ENCODE measurements at regions not wholly inside any gene's neighbourhood (a gene's known extent, or its start where the extent isn't known, plus 50 kb on each side); places are given as distances from the start of the nearest gene placed in this dataset.

DNA sequence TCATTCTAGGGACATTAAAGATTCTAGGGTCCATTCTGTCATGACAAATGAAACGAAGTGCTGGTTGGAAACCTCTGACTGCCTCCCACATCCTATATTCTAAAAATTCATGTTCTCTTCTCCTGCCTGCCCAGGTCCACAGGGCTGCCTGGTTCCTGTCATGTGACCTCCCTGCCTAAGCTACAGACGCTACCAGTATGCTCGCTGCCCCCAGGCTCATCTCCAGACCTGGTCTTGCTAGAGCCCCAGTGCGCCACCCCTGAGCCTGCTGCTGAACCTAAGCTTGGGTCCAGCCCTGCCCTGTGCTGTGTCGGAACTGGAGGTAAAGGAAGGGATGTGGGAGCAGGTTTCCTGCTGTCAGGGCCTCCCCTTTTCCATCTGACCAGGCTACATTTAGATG is 231.6 kb upstream of the CDH5 start:
- TF ChIP-seq, protein P1, sequence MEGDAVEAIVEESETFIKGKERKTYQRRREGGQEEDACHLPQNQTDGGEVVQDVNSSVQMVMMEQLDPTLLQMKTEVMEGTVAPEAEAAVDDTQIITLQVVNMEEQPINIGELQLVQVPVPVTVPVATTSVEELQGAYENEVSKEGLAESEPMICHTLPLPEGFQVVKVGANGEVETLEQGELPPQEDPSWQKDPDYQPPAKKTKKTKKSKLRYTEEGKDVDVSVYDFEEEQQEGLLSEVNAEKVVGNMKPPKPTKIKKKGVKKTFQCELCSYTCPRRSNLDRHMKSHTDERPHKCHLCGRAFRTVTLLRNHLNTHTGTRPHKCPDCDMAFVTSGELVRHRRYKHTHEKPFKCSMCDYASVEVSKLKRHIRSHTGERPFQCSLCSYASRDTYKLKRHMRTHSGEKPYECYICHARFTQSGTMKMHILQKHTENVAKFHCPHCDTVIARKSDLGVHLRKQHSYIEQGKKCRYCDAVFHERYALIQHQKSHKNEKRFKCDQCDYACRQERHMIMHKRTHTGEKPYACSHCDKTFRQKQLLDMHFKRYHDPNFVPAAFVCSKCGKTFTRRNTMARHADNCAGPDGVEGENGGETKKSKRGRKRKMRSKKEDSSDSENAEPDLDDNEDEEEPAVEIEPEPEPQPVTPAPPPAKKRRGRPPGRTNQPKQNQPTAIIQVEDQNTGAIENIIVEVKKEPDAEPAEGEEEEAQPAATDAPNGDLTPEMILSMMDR (IDR thresholded peaks at IDR 0.05) = no peak
- TF ChIP-seq POLR2AphosphoS5 (IDR thresholded peaks at IDR 0.05) = no peak

Measured in breast epithelium (tissue), 3 donors.